ENCODE measurements at regions not wholly inside any gene's neighbourhood (a gene's known extent, or its start where the extent isn't known, plus 50 kb on each side); places are given as distances from the start of the nearest gene placed in this dataset.
"Not testable (repeated sequence)": the region's sequence is repeated elsewhere in the genome, so short reads cannot be mapped to it uniquely, and the experiment has no call there.

GRCh38 chr6:81612136-81612535 lies 140.3 kb downstream of the TENT5A start:
- H3K4me3 ChIP-seq (ENCODE audit: low read depth, low read length) = no peak overlapping the region
- DNase-seq (ENCODE audit: low read depth) = no peak
- TF ChIP-seq MAX (IDR thresholded peaks at IDR 0.05; ENCODE audit: low read depth, low read length) = no peak
- TF ChIP-seq CTCF (IDR thresholded peaks at IDR 0.05; ENCODE audit: low read depth, low read length) = no peak
- TF ChIP-seq POLR2A (IDR thresholded peaks at IDR 0.05; ENCODE audit: extremely low read depth, insufficient read length) = no peak
- TF ChIP-seq MYC (IDR thresholded peaks at IDR 0.05; ENCODE audit: low read depth, low read length) = no peak

- TF ChIP-seq CTCF (IDR thresholded peaks at IDR 0.05; ENCODE audit: low read depth, low read length) = no peak
- TF ChIP-seq POLR2A (IDR thresholded peaks at IDR 0.05; ENCODE audit: extremely low read depth, insufficient read length) = no peak
- no peak for TF ChIP-seq MYC (IDR thresholded peaks at IDR 0.05; ENCODE audit: low read depth, low read length)
- no peak for TF ChIP-seq MAX (IDR thresholded peaks at IDR 0.05; ENCODE audit: low read depth, low read length)
- no peak for DNase-seq (ENCODE audit: low read depth)
- H3K4me3 ChIP-seq (ENCODE audit: low read depth, low read length) = no peak overlapping the region
Measured at GRCh38 chr6:81609736-81610135, 142.7 kb downstream of the TENT5A start.

GRCh38 chr6:81608776-81609175 lies 143.7 kb downstream of the TENT5A start:
- no peak for TF ChIP-seq POLR2A (IDR thresholded peaks at IDR 0.05; ENCODE audit: extremely low read depth, insufficient read length)
- no peak for TF ChIP-seq CTCF (IDR thresholded peaks at IDR 0.05; ENCODE audit: low read depth, low read length)
- TF ChIP-seq MYC (IDR thresholded peaks at IDR 0.05; ENCODE audit: low read depth, low read length) = no peak
- no peak for TF ChIP-seq MAX (IDR thresholded peaks at IDR 0.05; ENCODE audit: low read depth, low read length)
- no peak overlapping the region for H3K4me3 ChIP-seq (ENCODE audit: low read depth, low read length)
- no peak for DNase-seq (ENCODE audit: low read depth)

GRCh38 chr6:81606965-81607381 lies 145.5 kb downstream of the TENT5A start:
- H3K4me3 ChIP-seq (ENCODE audit: low read depth, low read length) = no peak overlapping the region
- TF ChIP-seq POLR2A (IDR thresholded peaks at IDR 0.05; ENCODE audit: extremely low read depth, insufficient read length) (no peak), MYC (IDR thresholded peaks at IDR 0.05; ENCODE audit: low read depth, low read length) (no peak), CTCF (IDR thresholded peaks at IDR 0.05; ENCODE audit: low read depth, low read length) (no peak), MAX (IDR thresholded peaks at IDR 0.05; ENCODE audit: low read depth, low read length) (no peak)
- DNase-seq (ENCODE audit: low read depth) = no peak

GRCh38 chr6:81605526-81605925 lies 147.0 kb downstream of the TENT5A start:
- TF ChIP-seq MAX (IDR thresholded peaks at IDR 0.05; ENCODE audit: low read depth, low read length) (no peak), POLR2A (IDR thresholded peaks at IDR 0.05; ENCODE audit: extremely low read depth, insufficient read length) (no peak), MYC (IDR thresholded peaks at IDR 0.05; ENCODE audit: low read depth, low read length) (no peak), CTCF (IDR thresholded peaks at IDR 0.05; ENCODE audit: low read depth, low read length) (no peak)
- no peak for DNase-seq (ENCODE audit: low read depth)
- H3K4me3 ChIP-seq (ENCODE audit: low read depth, low read length) = no peak overlapping the region

GRCh38 chr6:81601918-81602317 lies 150.6 kb downstream of the TENT5A start:
- H3K4me3 ChIP-seq (ENCODE audit: low read depth, low read length) = no peak overlapping the region
- no peak for DNase-seq (ENCODE audit: low read depth)
- no peak for TF ChIP-seq POLR2A (IDR thresholded peaks at IDR 0.05; ENCODE audit: extremely low read depth, insufficient read length)
- TF ChIP-seq MAX (IDR thresholded peaks at IDR 0.05; ENCODE audit: low read depth, low read length) = no peak
- TF ChIP-seq CTCF (IDR thresholded peaks at IDR 0.05; ENCODE audit: low read depth, low read length) = no peak
- no peak for TF ChIP-seq MYC (IDR thresholded peaks at IDR 0.05; ENCODE audit: low read depth, low read length)

- H3K4me3 ChIP-seq (ENCODE audit: low read depth, low read length) = not testable (repeated sequence)
- DNase-seq (ENCODE audit: low read depth) = peak; percentile 11
Measured at GRCh38 chr6:81600488-81600887, 152.0 kb downstream of the TENT5A start.

Data from NB4 (cell line).